Inferior parietal cortex (tissue), 1 donor: ENCODE measurements at regions not wholly inside any gene's neighbourhood (a gene's known extent, or its start where the extent isn't known, plus 50 kb on each side); places are given as distances from the start of the nearest gene placed in this dataset.

Experiments used
- DNase-seq: peaks from one replicate; pipeline ENCODE4 v3.0.0-alpha.2; 2016; ENCODE audit errors: extremely low spot score

DNA sequence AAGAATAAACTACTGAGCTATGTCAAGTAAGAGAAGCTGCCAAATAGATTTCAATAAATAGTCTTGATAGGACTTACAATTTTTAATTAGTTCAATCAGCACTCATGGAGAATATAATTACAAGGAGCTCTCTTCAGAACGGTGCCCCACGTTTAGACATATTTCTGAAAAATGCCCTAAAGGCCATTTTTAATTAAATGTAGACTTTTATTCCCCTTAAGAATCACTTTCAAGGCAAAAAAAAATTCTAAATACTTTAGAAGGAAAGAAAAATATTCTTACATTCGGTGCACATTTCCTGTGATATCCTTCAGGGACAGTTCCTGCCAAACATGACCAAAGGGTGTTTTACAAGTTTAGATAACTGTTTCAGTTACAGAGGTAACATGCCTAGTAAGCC, 202.5 kb upstream of the CDH7 start:
- no peak for DNase-seq

DNA sequence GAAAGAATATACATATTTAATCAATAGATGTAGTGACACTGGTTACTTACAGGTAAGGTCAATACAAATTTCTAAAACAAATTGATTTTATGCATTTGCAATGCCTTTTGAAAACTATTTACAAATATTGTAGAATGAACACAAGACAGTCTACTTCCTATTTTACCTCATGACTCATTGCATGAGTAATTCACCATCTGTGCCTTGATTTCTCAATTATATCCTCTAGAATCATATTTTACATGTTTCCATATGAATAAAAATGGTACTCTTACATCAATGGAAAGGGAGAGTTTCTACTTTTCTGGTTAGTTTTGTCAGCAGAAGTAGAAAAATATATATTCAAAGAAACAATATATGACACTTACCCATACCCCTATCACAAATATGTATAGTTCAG, 203.8 kb upstream of the CDH7 start:
- peak; percentile 40 for DNase-seq

GRCh38 chr18:65544701-65545100, 206.1 kb upstream of the CDH7 start:
- DNase-seq, result no peak

GRCh38 chr18:65527879-65528633, 222.8 kb upstream of the CDH7 start:
- no peak for DNase-seq

GRCh38 chr18:65526099-65526498, 224.7 kb upstream of the CDH7 start:
- no peak for DNase-seq

GRCh38 chr18:65523461-65523860, 227.4 kb upstream of the CDH7 start:
- DNase-seq, result no peak

GRCh38 chr18:65522907-65523306, 227.9 kb upstream of the CDH7 start:
- DNase-seq, result no peak

GRCh38 chr18:65516209-65516608, 234.6 kb upstream of the CDH7 start:
- DNase-seq, result no peak

- DNase-seq, result no peak
These were observed 252.2 kb upstream of the CDH7 start for GRCh38 chr18:65498605-65499004.

DNA sequence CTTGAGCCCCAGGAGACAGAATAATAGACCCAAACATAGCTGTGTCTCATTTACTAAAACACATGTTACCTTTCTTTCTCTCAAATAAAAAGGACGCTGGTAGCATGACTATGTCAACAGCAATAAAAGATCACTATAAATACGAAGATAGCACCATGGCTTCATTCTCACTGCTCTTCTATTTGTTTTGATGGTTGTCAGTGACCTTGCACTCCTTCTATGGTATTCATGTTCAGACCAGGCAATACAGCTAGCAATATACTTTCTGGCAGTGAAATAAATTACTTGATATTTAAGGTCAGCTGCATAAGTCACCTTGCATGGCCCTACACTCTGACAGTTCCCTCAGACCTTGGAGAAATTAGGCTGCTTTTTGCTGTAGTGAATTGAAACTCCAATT, 263.2 kb upstream of the CDH7 start:
- DNase-seq, result no peak

DNA sequence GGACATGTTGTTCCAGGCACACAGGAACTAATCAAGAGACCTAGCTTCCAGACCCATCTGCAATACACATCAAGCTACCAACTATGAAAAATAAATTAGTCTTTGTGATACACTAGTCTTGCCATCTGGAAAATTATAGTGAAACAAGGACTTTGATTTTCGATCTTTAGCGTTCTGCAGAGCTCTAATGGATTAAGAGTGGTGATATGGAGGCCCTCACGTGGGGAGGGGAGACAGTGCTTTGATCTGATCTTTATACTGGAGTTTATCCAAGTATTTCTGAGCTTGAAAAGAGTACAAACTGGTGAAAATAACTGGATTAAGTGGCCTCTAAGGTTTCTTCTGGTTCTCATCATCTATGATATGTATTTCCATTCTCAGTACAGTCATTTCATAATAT, 273.4 kb upstream of the CDH7 start:
- DNase-seq, result no peak

DNA sequence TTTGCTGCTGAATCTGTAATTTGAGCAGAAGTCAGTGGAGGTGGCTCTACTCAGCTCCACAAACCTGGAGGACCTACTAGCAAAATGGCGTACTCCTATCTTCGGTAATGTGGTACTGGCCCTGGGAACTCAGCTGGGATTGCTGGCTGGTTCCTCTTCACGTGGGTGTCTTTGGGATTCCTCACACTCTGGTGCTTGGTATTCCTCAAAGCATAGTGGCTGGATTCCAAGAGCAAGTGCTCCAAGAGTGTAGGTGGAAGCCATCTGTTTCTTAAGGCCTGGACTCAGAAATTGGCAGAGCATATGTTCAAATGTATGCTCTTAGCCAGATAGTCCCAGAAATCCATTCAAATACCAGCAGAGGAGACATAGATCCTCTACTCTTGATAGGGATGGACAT, 281.9 kb upstream of the CDH7 start:
- DNase-seq, result peak; percentile 70

DNA sequence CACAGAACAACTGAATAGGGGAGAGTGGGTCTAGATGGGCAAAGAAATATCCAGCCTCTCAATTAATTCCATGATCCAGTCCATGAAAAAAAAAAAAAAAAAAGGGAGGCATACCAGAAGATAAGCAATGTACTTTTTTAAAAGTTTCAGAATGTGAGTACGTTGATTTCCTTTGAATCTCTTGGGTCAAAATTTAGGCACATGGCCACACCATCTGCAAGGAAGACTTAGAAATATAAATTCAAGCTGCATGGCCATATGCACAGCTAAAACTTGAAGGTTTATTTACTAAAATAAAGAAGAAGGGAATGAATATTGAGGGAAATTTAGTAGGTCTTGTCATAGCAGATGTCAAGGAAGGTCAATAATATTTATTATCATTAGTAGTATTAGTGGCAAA, 286.5 kb upstream of the CDH7 start:
- DNase-seq, result no peak

DNA sequence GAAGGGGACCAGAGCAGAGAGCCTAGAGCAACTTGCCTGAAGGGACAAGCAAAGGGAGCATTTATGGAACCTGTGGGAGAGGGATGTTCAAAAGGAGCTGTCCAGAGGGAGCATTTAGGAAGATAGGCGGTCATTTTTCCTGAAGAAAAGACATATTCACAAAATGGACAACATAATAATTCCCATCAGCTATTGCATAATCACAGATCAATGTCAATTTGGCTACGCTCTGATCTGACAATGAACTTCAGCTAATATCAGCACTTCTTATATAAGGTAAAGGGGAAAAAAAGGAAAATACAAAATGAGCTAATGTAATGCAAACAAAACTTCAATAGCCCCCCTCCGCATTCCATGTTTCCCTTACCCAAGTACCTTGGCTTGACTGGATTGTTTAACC, 291.1 kb upstream of the CDH7 start:
- no peak for DNase-seq

DNA sequence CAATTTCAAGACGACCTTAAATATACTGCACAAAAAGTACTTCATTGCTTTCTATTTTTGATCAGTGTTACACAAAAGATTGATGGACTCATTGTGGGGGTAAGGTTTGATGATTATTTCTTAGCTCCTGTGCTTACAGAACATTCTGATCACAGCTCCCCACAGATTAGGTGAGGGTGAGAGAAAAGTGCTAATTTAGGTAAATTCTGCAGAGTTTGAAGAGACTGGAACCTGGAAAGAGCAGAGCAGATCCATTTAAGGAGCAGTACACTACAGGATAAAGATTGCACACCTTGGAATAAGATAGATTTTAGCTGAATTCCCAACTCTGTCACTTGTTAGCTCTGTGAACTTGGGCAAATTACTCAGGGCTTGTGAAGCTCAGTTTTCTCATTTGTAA, 291.9 kb upstream of the CDH7 start:
- DNase-seq, result no peak

DNA sequence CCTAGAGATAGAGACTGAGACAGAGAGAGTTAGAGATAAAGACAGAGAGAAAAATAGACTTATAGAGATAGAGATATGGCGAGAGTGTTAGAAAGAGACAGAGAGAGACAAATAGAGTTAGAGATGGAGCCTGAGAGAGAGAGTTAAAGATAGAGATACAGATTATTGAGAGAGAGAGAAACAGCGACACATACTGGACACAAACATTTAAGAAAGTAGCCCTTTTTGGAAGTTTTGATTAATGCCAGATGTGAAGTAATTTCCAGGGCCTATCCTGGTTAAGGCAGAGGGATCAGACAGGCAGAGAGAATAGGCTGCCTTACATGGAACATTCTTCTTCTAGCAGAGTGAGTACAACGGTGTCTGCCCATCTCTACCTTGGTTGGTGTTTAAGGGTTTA, 311.6 kb upstream of the CDH7 start:
- DNase-seq, result no peak

DNA sequence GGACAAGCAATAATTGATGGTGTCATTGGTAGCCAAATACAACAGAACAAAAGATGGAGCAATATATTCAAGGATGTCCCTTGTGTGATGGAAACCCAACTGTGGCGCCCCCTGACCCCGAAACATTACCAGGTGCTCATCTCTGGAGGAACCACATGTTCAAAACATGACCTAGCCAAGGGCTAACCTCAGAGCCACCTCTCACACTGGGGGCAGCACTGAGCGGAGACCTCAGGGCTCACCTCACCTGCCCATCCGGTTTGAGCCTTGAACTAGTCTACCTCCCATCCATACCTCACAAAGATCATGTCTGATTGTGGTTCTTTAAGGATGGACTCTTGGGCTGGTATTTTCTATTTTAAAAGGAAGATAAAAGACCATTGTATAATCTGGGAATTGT, 314.4 kb upstream of the CDH7 start:
- no peak for DNase-seq

DNA sequence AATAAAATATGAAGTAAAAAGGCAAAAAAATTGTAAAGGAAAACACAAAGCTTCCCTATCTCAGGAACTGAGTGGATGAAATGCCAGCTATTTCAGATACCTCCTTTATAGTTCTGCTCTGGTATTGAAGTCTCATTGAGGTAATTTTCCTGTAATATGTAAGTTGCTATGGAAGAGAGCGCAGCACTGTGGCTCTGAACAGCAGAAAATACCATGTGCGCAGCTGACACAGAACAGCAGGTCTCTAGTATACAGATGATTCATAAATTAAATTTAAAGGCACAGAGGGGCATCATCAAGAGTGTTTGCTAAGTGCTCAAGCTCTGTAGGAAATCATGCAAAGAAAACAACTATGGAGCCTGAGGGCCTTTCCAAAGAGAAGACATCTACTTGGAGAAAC, 315.3 kb upstream of the CDH7 start:
- no peak for DNase-seq

DNA sequence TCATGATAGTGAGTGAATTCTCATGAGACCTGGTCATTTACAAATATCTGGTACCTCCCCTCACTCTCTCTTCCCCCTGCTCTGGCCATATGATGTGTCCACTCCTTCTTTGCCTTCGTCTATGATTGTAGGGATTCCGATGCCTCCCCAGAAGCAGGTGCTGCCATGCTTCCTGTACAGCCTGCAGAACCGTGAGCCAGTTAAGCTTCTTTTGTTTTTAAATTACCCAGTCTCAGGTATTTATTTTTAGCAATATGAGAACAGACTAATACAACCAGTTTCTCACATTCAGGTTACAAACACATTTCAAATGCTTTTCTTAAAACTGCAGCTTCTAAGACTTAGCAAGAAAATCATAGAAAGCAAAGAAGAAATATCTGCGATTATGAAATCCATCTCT, 321.2 kb upstream of the CDH7 start:
- no peak for DNase-seq

DNA sequence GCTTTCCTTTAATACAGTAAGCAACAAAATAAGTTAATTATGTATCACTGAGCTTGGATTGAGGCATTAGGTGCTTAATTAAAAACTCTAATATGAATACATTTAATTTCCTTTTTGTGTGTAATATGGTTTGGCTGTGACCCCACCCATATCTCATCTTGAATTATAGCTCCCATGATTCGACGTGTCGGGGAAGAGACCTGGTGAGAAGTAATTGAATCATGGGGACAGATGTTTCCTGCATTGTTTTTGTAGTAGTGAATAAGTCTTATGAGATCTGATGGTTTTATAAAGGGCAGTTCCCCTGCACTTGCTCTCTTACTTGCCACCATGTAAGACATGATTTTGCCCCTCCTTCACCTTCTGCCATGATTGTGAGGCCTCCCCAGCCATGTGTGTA, 325.4 kb upstream of the CDH7 start:
- DNase-seq, result no peak

DNA sequence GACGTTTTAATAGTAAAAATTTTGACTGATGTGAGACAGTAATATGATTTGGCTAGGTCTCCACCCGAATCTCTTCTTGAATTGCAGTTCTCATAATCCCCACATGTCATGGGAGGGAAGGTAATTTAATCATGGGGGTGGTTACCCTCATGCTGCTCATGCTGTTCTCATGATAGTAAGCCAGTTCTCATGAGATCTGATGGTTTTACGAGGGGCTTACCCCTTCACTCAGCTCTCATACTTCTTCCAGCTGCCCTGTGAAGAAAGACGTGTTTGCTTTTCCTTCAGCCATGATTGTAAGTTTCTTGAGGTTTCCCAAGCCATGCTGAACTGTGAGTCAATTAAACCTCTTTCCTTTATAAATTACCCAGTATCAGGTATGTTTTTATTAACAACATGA, 327.0 kb upstream of the CDH7 start:
- no peak for DNase-seq

GRCh38 chr18:65422544-65423136, 328.2 kb upstream of the CDH7 start:
- no peak for DNase-seq

DNA sequence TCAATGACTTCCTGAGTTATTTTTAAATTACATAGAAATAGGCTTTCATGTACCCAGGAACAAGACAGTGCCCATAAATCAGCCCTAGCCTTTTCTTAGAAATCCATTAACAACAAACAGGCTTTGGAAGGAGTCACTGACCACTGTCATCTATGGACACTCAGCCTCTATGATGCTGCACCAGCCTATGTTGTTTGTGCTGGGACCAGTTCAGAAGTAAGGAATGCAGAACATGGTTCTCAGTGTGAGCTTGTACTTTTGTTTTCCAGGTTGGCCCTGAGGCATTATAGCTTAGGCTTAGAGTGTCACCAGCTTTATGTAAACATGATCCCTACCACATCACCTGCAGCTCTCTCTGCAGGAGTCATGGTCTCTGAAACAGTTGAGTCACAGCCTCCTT, 335.7 kb upstream of the CDH7 start:
- no peak for DNase-seq

GRCh38 chr18:65414501-65414900, 336.3 kb upstream of the CDH7 start:
- DNase-seq, result no peak
